HCT116 (cell line): ENCODE measurements at regions not wholly inside any gene's neighbourhood (a gene's known extent, or its start where the extent isn't known, plus 50 kb on each side); places are given as distances from the start of the nearest gene placed in this dataset.

Source experiments
- ATAC-seq: fragments of 200-7000 bp; cut with Tn5 transposase; 2 replicates; pipeline ENCODE4 v1.9.1; 2020; ENCODE audit warnings: mild to moderate bottlenecking, moderate library complexity
- BruUV-seq: library from RNA; stranded (reverse); fragments of 400-500 nt; replicated peaks from 2 replicates; lab custom pipeline; 2021; lab: Mats Ljungman, UMichigan
- CTCF ChIA-PET: fragments of 300-600 bp; sonication (Branson Sonifier 250); formaldehyde crosslinking; loops from one replicate; lab custom pipeline; 2021; ENCODE audit warnings: antibody characterized with exemption; lab: Charles Lee
- POLR2A ChIA-PET: fragments of 300-600, 350-600 bp; sonication (Branson Sonifier 250); formaldehyde crosslinking; loops from one replicate; lab custom pipeline; 2021; ENCODE audit warnings: antibody characterized with exemption; lab: Charles Lee
- RAD21 ChIA-PET, 2 experiments: fragments of 300-600 bp; sonication (Branson Sonifier 250); formaldehyde crosslinking; loops; one replicate each; lab custom pipeline; 2023; ENCODE audit warnings: low total read pairs in 2 of 2; ENCODE audit not compliant: uncharacterized antibody in 2 of 2, unreplicated experiment in 2 of 2, low non-redundant PET in 1 of 2; lab: Charles Lee
- DNase-seq: peaks from one replicate; pipeline ENCODE4 v3.0.0-alpha.2; 2010; ENCODE audit warnings: low read depth, low spot score
- H2AFZ ChIP-seq: fragments of 200-600 bp; shearing (Covaris generic), sonication (generic); 2 replicates; pipeline ENCODE4 v1.6.1; 2017; ENCODE audit warnings: low read depth, mixed run types, mixed read lengths, antibody characterized with exemption, low read length; ENCODE audit not compliant: poor library complexity, severe bottlenecking
- H3K27ac ChIP-seq: 2 replicates; pipeline ENCODE4 v1.5.1; 2012; ENCODE audit warnings: low read depth, low read length
- H3K27me3 ChIP-seq: fragments of 200-600 bp; sonication (generic); 2 replicates; pipeline ENCODE4 v1.6.1; 2016; ENCODE audit warnings: mixed run types, low read length, mixed read lengths; ENCODE audit not compliant: insufficient read depth
- H3K36me3 ChIP-seq, 2 experiments: fragments of 200-500 bp in 1 of 2; fragments of 200-600 bp in 1 of 2; sonication (Bioruptor generic) in 1 of 2; sonication (generic) in 1 of 2; 2 replicates each; pipeline versions ENCODE4 v1.5.1 to v1.6.1; 2014 to 2016; ENCODE audit warnings: low read length in 2 of 2, inconsistent platforms in 1 of 2, mixed read lengths in 1 of 2, mixed run types in 1 of 2; ENCODE audit not compliant: insufficient read depth in 2 of 2, control insufficient read depth in 1 of 2
- H3K4me1 ChIP-seq, 2 experiments: fragments of 200-600 bp in 1 of 2; sonication (generic) in 1 of 2; 2 replicates each; pipeline versions ENCODE4 v1.5.1 to v1.6.1; 2012 to 2017; ENCODE audit warnings: low read length in 2 of 2, inconsistent platforms in 1 of 2, mild to moderate bottlenecking in 1 of 2, mixed read lengths in 1 of 2, mixed run types in 1 of 2, moderate library complexity in 1 of 2; ENCODE audit not compliant: insufficient read depth in 2 of 2, control insufficient read depth in 1 of 2
- H3K4me2 ChIP-seq: fragments of 200-600 bp; sonication (generic); 2 replicates; pipeline ENCODE4 v1.6.1; 2017; ENCODE audit warnings: mixed run types, low read length, mixed read lengths
- H3K4me3 ChIP-seq, 2 experiments: fragments of 200-600 bp in 1 of 2; sonication (generic) in 1 of 2; replicated peaks in 1 of 2; 2 replicates each; pipeline ENCODE4 v1.5.1; 2011 to 2016; ENCODE audit warnings: low read length in 2 of 2, control low read depth in 1 of 2, low read depth in 1 of 2, mild to moderate bottlenecking in 1 of 2, mixed read lengths in 1 of 2, mixed run types in 1 of 2
- H3K79me2 ChIP-seq: fragments of 200-600 bp; sonication (generic); 2 replicates; pipeline ENCODE4 v1.6.1; 2017; ENCODE audit warnings: mild to moderate bottlenecking, mixed run types, low read length, moderate library complexity, mixed read lengths; ENCODE audit not compliant: insufficient read depth
- H3K9ac ChIP-seq: fragments of 200-600 bp; sonication (generic); 2 replicates; pipeline ENCODE4 v1.6.1; 2016; ENCODE audit warnings: low read length, mixed read lengths
- H3K9me2 ChIP-seq: fragments of 200-600 bp; sonication (generic), shearing (Covaris generic); 2 replicates; pipeline ENCODE4 v1.6.1; 2017; ENCODE audit warnings: mixed run types, mild to moderate bottlenecking, moderate library complexity; ENCODE audit not compliant: insufficient read depth
- H3K9me3 ChIP-seq, 2 experiments: fragments of 200-500 bp in 1 of 2; fragments of 200-600 bp in 1 of 2; sonication (Bioruptor generic) in 1 of 2; sonication (generic) in 1 of 2; 2 replicates each; pipeline ENCODE4 v1.6.1; 2014 to 2017; ENCODE audit warnings: low read length in 2 of 2, mixed read lengths in 2 of 2, inconsistent platforms in 1 of 2, low read depth in 1 of 2, mild to moderate bottlenecking in 1 of 2, mixed run types in 1 of 2, moderate library complexity in 1 of 2; ENCODE audit not compliant: control insufficient read depth in 1 of 2, insufficient read depth in 1 of 2
- H4K20me1 ChIP-seq: fragments of 200-600 bp; sonication (generic), shearing (Covaris generic); 2 replicates; pipeline ENCODE4 v1.6.1; 2017; ENCODE audit warnings: mixed run types, mild to moderate bottlenecking, moderate library complexity; ENCODE audit not compliant: insufficient read depth
- ATF3 ChIP-seq: IDR thresholded peaks from 2 replicates; pipeline ENCODE4 v1.6.1; 2012
- CBX3 ChIP-seq: IDR thresholded peaks from 2 replicates; pipeline ENCODE4 v1.6.1; 2012; ENCODE audit warnings: low read depth
- CEBPB ChIP-seq: IDR thresholded peaks from 2 replicates; pipeline ENCODE4 v1.6.1; 2012; ENCODE audit warnings: low read depth
- CTCF ChIP-seq, 3 experiments: fragments of 200-600 bp in 1 of 3; sonication (generic) in 1 of 3; IDR thresholded peaks in 2 of 3; conservative IDR thresholded peaks in 1 of 3; 2 replicates each; pipeline ENCODE4 v1.5.1; 2012 to 2017; ENCODE audit warnings: low read depth in 2 of 3, low read length in 2 of 3, antibody characterized with exemption in 1 of 3, borderline replicate concordance in 1 of 3, control low read depth in 1 of 3, mild to moderate bottlenecking in 1 of 3, mixed read lengths in 1 of 3, mixed run types in 1 of 3, moderate library complexity in 1 of 3; ENCODE audit not compliant: insufficient read depth in 1 of 3
- EGR1 ChIP-seq: IDR thresholded peaks from 2 replicates; pipeline ENCODE4 v1.6.1; 2012; ENCODE audit warnings: low read depth
- ELF1 ChIP-seq: IDR thresholded peaks from 2 replicates; pipeline ENCODE4 v1.6.1; 2012; ENCODE audit warnings: low read depth, borderline replicate concordance
- EZH2 ChIP-seq: fragments of 200-600 bp; sonication (generic); IDR thresholded peaks from 2 replicates; pipeline ENCODE4 v1.6.1; 2017; ENCODE audit warnings: antibody characterized with exemption, mixed run types
- EZH2phosphoT487 ChIP-seq: fragments of 200-600 bp; IDR thresholded peaks from 2 replicates; pipeline ENCODE4 v1.6.1; 2018; ENCODE audit warnings: antibody characterized with exemption, borderline replicate concordance
- FOSL1 ChIP-seq: IDR thresholded peaks from 2 replicates; pipeline ENCODE4 v1.6.1; 2012; ENCODE audit warnings: low read depth
- JUND ChIP-seq: IDR thresholded peaks from 2 replicates; pipeline ENCODE4 v1.6.1; 2012
- MAX ChIP-seq: IDR thresholded peaks from 2 replicates; pipeline ENCODE4 v1.6.1; 2012
- POLR2A ChIP-seq: IDR thresholded peaks from 2 replicates; pipeline ENCODE4 v1.7.0; 2011; ENCODE audit warnings: borderline replicate concordance; ENCODE audit not compliant: insufficient read depth, insufficient read length; ENCODE audit errors: extremely low read depth
- POLR2AphosphoS5 ChIP-seq: IDR thresholded peaks from 2 replicates; pipeline ENCODE4 v1.6.1; 2011; ENCODE audit warnings: mild to moderate bottlenecking, low read depth, low read length, moderate library complexity
- RAD21 ChIP-seq: IDR thresholded peaks from 2 replicates; pipeline ENCODE4 v1.6.1; 2012; ENCODE audit warnings: low read depth, mild to moderate bottlenecking
- SP1 ChIP-seq: IDR thresholded peaks from 2 replicates; pipeline ENCODE4 v1.6.1; 2012; ENCODE audit warnings: low read depth
- TCF7L2 ChIP-seq: IDR thresholded peaks from 2 replicates; pipeline ENCODE4 v1.7.0; 2011; ENCODE audit warnings: borderline replicate concordance, inconsistent platforms; ENCODE audit not compliant: insufficient read depth, insufficient read length; ENCODE audit errors: extremely low read depth
- ZBTB33 ChIP-seq: IDR thresholded peaks from 2 replicates; pipeline ENCODE4 v1.6.1; 2011; ENCODE audit warnings: mild to moderate bottlenecking, low read length, moderate library complexity; ENCODE audit not compliant: insufficient replicate concordance; ENCODE audit errors: extremely low read depth
- ZFX ChIP-seq: fragments of 450-650 bp; IDR thresholded peaks from 2 replicates; pipeline ENCODE4 v1.6.1; 2017
- intact Hi-C: fragments of 100-400 bp; cut with micrococcal nuclease; formaldehyde crosslinking; loops from 2 replicates; pipeline ENCODE4 v1.10.0; 2022

GRCh38 chr5:158560170-158560569 is 539.5 kb downstream of the EBF1 start (continued):
- TF ChIP-seq ZBTB33, result no peak
- no peak for TF ChIP-seq RAD21
- TF ChIP-seq JUND, result no peak
- no peak for TF ChIP-seq EZH2phosphoT487

GRCh38 chr5:158559643-158560042 is 540.1 kb downstream of the EBF1 start:
- Histone ChIP-seq H3K9me2 (no peaks in the 10 kb centered on the region), H2AFZ (no peak overlapping the region), H3K4me3 (no peak overlapping the region), H3K79me2 (no peaks in the 10 kb centered on the region), H3K4me1 (no peaks in the 10 kb centered on the region), H3K27me3 (no peaks in the 10 kb centered on the region), H4K20me1 (no peaks in the 10 kb centered on the region), H3K36me3 (no peaks in the 10 kb centered on the region), H3K9me3 (no peaks in the 10 kb centered on the region), H3K27ac (no peak overlapping the region), H3K9ac (no peak overlapping the region), H3K4me2 (no peak overlapping the region)
- ChIA-PET RAD21 (no interaction called here), CTCF (no interaction called here), POLR2A (no interaction called here)
- no peak for TF ChIP-seq EZH2
- no peak for TF ChIP-seq CBX3
- intact Hi-C loops, result no loop called here
- no TSS peak for BruUV-seq
- DNase-seq, result no peak
- ATAC-seq, result no peak

- ATAC-seq (no peak), DNase-seq (no peak)
- no peak overlapping the region for H2AFZ ChIP-seq
- no peaks in the 10 kb centered on the region for H4K20me1 ChIP-seq
- no peaks in the 10 kb centered on the region for H3K36me3 ChIP-seq
- intact Hi-C loops, result no loop called here
- H3K9me3 ChIP-seq, result no peaks in the 10 kb centered on the region
- H3K4me3 ChIP-seq, result no peak overlapping the region
- ChIA-PET RAD21 (no interaction called here), CTCF (no interaction called here), POLR2A (no interaction called here)
- BruUV-seq, result no TSS peak
- H3K4me1 ChIP-seq, result no peaks in the 10 kb centered on the region
- no peak overlapping the region for H3K4me2 ChIP-seq
- H3K27me3 ChIP-seq, result no peaks in the 10 kb centered on the region
- no peak overlapping the region for H3K27ac ChIP-seq
- no peak overlapping the region for H3K9ac ChIP-seq
- H3K9me2 ChIP-seq, result no peaks in the 10 kb centered on the region
- H3K79me2 ChIP-seq, result no peaks in the 10 kb centered on the region
- TF ChIP-seq EZH2 (no peak), ATF3 (no peak), EGR1 (no peak), ELF1 (no peak), ZFX (no peak), CEBPB (no peak), MAX (no peak), FOSL1 (no peak), SP1 (no peak), RAD21 (no peak), TCF7L2 (no peak), EZH2phosphoT487 (no peak), CTCF (IDR thresholded peaks at IDR 0.05 in 2 of 3, conservative IDR thresholded peaks at IDR 0.05 in 1 of 3; ENCODE audit: borderline replicate concordance in 1 of 3, insufficient read depth in 1 of 3, low read depth in 2 of 3, low read length in 2 of 3) (no peak), POLR2AphosphoS5 (no peak), POLR2A (no peak)
Observed at GRCh38 chr5:158559066-158559465, 540.6 kb downstream of the EBF1 start.
